CD4-positive, alpha-beta T cell (primary cell): ENCODE measurements at regions not wholly inside any gene's neighbourhood (a gene's known extent, or its start where the extent isn't known, plus 50 kb on each side); places are given as distances from the start of the nearest gene placed in this dataset.

Experiments
- ATAC-seq: fragments of 200-7000 bp; cut with Tn5 transposase; one replicate; pipeline ENCODE4 v1.10.0; 2022; ENCODE audit warnings: mild to moderate bottlenecking; ENCODE audit not compliant: poor library complexity
- CTCF ChIA-PET: fragments of 350-600 bp; sonication (Branson Sonifier 250); formaldehyde crosslinking; loops from one replicate; lab custom pipeline; 2021; ENCODE audit warnings: antibody characterized with exemption, inconsistent platforms; lab: Charles Lee
- POLR2A ChIA-PET: fragments of 350-600 bp; sonication (Branson Sonifier 250); formaldehyde crosslinking; loops from one replicate; lab custom pipeline; 2021; ENCODE audit warnings: antibody characterized with exemption, inconsistent platforms; lab: Charles Lee
- DNase-seq, 14 experiments: peaks; one replicate each; pipeline ENCODE4 v3.0.0-alpha.2; 2013 to 2020; ENCODE audit warnings: mixed read lengths in 2 of 14
- H3K27ac ChIP-seq, 2 donors: one replicate each; pipeline versions ENCODE4 v1.5.1 to v1.7.0; 2013; ENCODE audit warnings: low read length in 2 of 2, low read depth in 1 of 2, mild to moderate bottlenecking in 1 of 2
- H3K27me3 ChIP-seq, 2 experiments: 1 replicate in 1 of 2; 2 replicates in 1 of 2; pipeline versions ENCODE4 v1.6.1 to v1.7.0; 2013; ENCODE audit warnings: low read length in 2 of 2, control low read depth in 1 of 2, mild to moderate bottlenecking in 1 of 2, moderate library complexity in 1 of 2; ENCODE audit not compliant: insufficient read depth in 2 of 2, control insufficient read depth in 1 of 2
- H3K36me3 ChIP-seq: one replicate; pipeline ENCODE4 v1.6.1; 2013; ENCODE audit warnings: low read length, control low read depth; ENCODE audit not compliant: insufficient read depth
- H3K4me1 ChIP-seq: one replicate; pipeline ENCODE4 v1.6.1; 2013; ENCODE audit warnings: low read length, control low read depth; ENCODE audit not compliant: insufficient read depth
- H3K4me3 ChIP-seq: one replicate; pipeline ENCODE4 v1.5.1; 2013; ENCODE audit warnings: mild to moderate bottlenecking, low read length, moderate library complexity
- H3K9me3 ChIP-seq, 2 experiments: 1 replicate in 1 of 2; 2 replicates in 1 of 2; pipeline versions ENCODE4 v1.6.1 to v1.7.0; 2013; ENCODE audit warnings: low read length in 2 of 2, mild to moderate bottlenecking in 2 of 2, control low read depth in 1 of 2, moderate library complexity in 1 of 2; ENCODE audit not compliant: control insufficient read depth in 1 of 2, insufficient read depth in 1 of 2
- H3K27ac Mint-ChIP-seq: one replicate; pipeline ENCODE4 v1.8.0; 2020; ENCODE audit warnings: mixed read lengths
- H3K27me3 Mint-ChIP-seq: one replicate; pipeline ENCODE4 v1.8.0; 2021; ENCODE audit warnings: mixed read lengths
- H3K36me3 Mint-ChIP-seq: one replicate; pipeline ENCODE4 v1.8.0; 2021; ENCODE audit warnings: low read depth, mixed read lengths
- H3K4me1 Mint-ChIP-seq: one replicate; pipeline ENCODE4 v1.8.0; 2021; ENCODE audit warnings: low read depth, mixed read lengths
- H3K4me3 Mint-ChIP-seq: one replicate; pipeline ENCODE4 v1.8.0; 2020; ENCODE audit warnings: mild to moderate bottlenecking, mixed read lengths
- H3K9me3 Mint-ChIP-seq: one replicate; pipeline ENCODE4 v1.8.0; 2020; ENCODE audit warnings: mixed read lengths
- CTCF ChIP-seq: fragments of 200-600 bp; IDR thresholded peaks from one replicate; pipeline ENCODE4 v1.8.0; 2022; ENCODE audit warnings: antibody characterized with exemption, mild to moderate bottlenecking
- intact Hi-C, 2 experiments: fragments of 100-400 bp; cut with DNase I in 1 of 2; cut with micrococcal nuclease in 1 of 2; formaldehyde crosslinking; loops; one replicate each; pipeline versions ENCODE4 v1.15.1 to v1.9.0; 2023 to 2025; cut with DNase I, micrococcal nuclease

- Histone ChIP-seq H3K27me3 (peaks cover 0 to 2% of the 10 kb centered on the region in 2 experiments), H3K4me1 (no peaks in the 10 kb centered on the region), H3K27ac (no peak overlapping the region), H3K4me3 (no peak overlapping the region), H3K36me3 (no peaks in the 10 kb centered on the region), H3K9me3 (no peaks in the 10 kb centered on the region)
- Mint-ChIP-seq H3K9me3 (no peaks in the 10 kb centered on the region), H3K27ac (no peak overlapping the region), H3K4me3 (no peak overlapping the region), H3K27me3 (peaks cover 40% of the 10 kb centered on the region), H3K36me3 (no peaks in the 10 kb centered on the region), H3K4me1 (no peaks in the 10 kb centered on the region)
- intact Hi-C loops = no loop called here
- no peak for TF ChIP-seq CTCF
- POLR2A ChIA-PET = no interaction called here
- CTCF ChIA-PET = no interaction called here
- DNase-seq (no peak), ATAC-seq (no peak)
Observed at GRCh38 chr3:70806021-70806420, 493.6 kb upstream of the MDFIC2 start.

GRCh38 chr3:70805061-70805889 is 492.8 kb upstream of the MDFIC2 start:
- no peak overlapping the region for H3K27ac ChIP-seq
- ATAC-seq = no peak
- ChIA-PET POLR2A (no interaction called here), CTCF (no interaction called here)
- no peak overlapping the region for H3K27ac Mint-ChIP-seq
- peaks cover 0 to 4% of the 10 kb centered on the region in 2 experiments for H3K27me3 ChIP-seq
- H3K4me1 Mint-ChIP-seq = no peaks in the 10 kb centered on the region
- H3K4me3 ChIP-seq = no peak overlapping the region
- H3K36me3 Mint-ChIP-seq = no peaks in the 10 kb centered on the region
- no peak for DNase-seq
- H3K36me3 ChIP-seq = no peaks in the 10 kb centered on the region
- intact Hi-C loops = no loop called here
- peaks cover 47% of the 10 kb centered on the region for H3K27me3 Mint-ChIP-seq
- no peaks in the 10 kb centered on the region for H3K9me3 ChIP-seq
- no peaks in the 10 kb centered on the region for H3K9me3 Mint-ChIP-seq
- H3K4me3 Mint-ChIP-seq = no peak overlapping the region
- no peak for TF ChIP-seq CTCF
- no peaks in the 10 kb centered on the region for H3K4me1 ChIP-seq

GRCh38 chr3:70803891-70804290 is 491.5 kb upstream of the MDFIC2 start:
- no peak overlapping the region for H3K27ac ChIP-seq
- H3K27me3 ChIP-seq = peaks cover 0 to 9% of the 10 kb centered on the region in 2 experiments
- ChIA-PET POLR2A (no interaction called here), CTCF (no interaction called here)
- no peak for TF ChIP-seq CTCF
- Mint-ChIP-seq H3K36me3 (no peaks in the 10 kb centered on the region), H3K27me3 (peaks cover 58% of the 10 kb centered on the region), H3K4me3 (no peak overlapping the region), H3K4me1 (no peaks in the 10 kb centered on the region), H3K9me3 (no peaks in the 10 kb centered on the region), H3K27ac (no peak overlapping the region)
- intact Hi-C loops = no loop called here
- H3K9me3 ChIP-seq = no peaks in the 10 kb centered on the region
- ATAC-seq = no peak
- H3K4me3 ChIP-seq = no peak overlapping the region
- no peaks in the 10 kb centered on the region for H3K4me1 ChIP-seq
- no peak for DNase-seq
- no peaks in the 10 kb centered on the region for H3K36me3 ChIP-seq
